Caco-2 (cell line): ENCODE measurements at regions not wholly inside any gene's neighbourhood (a gene's known extent, or its start where the extent isn't known, plus 50 kb on each side); places are given as distances from the start of the nearest gene placed in this dataset.

Experiments
- BruUV-seq: library from RNA; stranded (reverse); fragments of 400-500 nt; replicated peaks from 2 replicates; lab custom pipeline; 2021; lab: Mats Ljungman, UMichigan
- CTCF ChIA-PET: fragments of 300-600 bp; sonication (Branson Sonifier 250); formaldehyde crosslinking; loops from one replicate; lab custom pipeline; 2022; ENCODE audit warnings: antibody characterized with exemption; lab: Charles Lee
- POLR2A ChIA-PET: fragments of 300-600 bp; sonication (Branson Sonifier 250); formaldehyde crosslinking; loops from one replicate; lab custom pipeline; 2022; ENCODE audit warnings: antibody characterized with exemption; lab: Charles Lee
- DNase-seq, 2 experiments: peaks; one replicate each; pipeline versions ENCODE4 v3.0.0 to v3.0.0-alpha.2; 2020 to 2022
- H3K27me3 ChIP-seq: replicated peaks from 2 replicates; pipeline ENCODE4 v1.6.0; 2011; ENCODE audit warnings: low read length; ENCODE audit not compliant: control insufficient read depth, insufficient read depth
- H3K36me3 ChIP-seq: 2 replicates; pipeline ENCODE4 v1.5.1; 2011; ENCODE audit warnings: low read length; ENCODE audit not compliant: control insufficient read depth, insufficient read depth
- H3K4me1 ChIP-seq: fragments of 250-450 bp; sonication (Bioruptor Pico); 2 replicates; pipeline ENCODE4 v1.5.1; 2020; ENCODE audit warnings: mild to moderate bottlenecking
- H3K4me3 ChIP-seq: 2 replicates; pipeline ENCODE4 v1.5.1; 2011; ENCODE audit warnings: low read depth, mild to moderate bottlenecking, control low read depth, low read length
- H3K9me3 ChIP-seq: fragments of 250-450 bp; sonication (Bioruptor Pico); 2 replicates; pipeline ENCODE4 v1.5.1; 2020; ENCODE audit warnings: mild to moderate bottlenecking, moderate library complexity
- H3K27ac Mint-ChIP-seq: one replicate; pipeline ENCODE4 v1.8.0; 2022; ENCODE audit warnings: mixed read lengths; ENCODE audit not compliant: unreplicated experiment
- H3K27me3 Mint-ChIP-seq: one replicate; pipeline ENCODE4 v1.8.0; 2022; ENCODE audit warnings: mixed read lengths; ENCODE audit not compliant: insufficient read depth, unreplicated experiment
- H3K36me3 Mint-ChIP-seq: one replicate; pipeline ENCODE4 v1.8.0; 2022; ENCODE audit warnings: mild to moderate bottlenecking, mixed read lengths; ENCODE audit not compliant: insufficient read depth, unreplicated experiment
- H3K4me1 Mint-ChIP-seq: one replicate; pipeline ENCODE4 v1.8.0; 2022; ENCODE audit warnings: low read depth, mixed read lengths; ENCODE audit not compliant: unreplicated experiment
- H3K4me3 Mint-ChIP-seq: one replicate; pipeline ENCODE4 v1.8.0; 2022; ENCODE audit warnings: mild to moderate bottlenecking, moderate library complexity, mixed read lengths; ENCODE audit not compliant: unreplicated experiment
- H3K9me3 Mint-ChIP-seq: one replicate; pipeline ENCODE4 v1.8.0; 2022; ENCODE audit warnings: mixed read lengths; ENCODE audit not compliant: unreplicated experiment
- intact Hi-C: fragments of 100-400 bp; cut with micrococcal nuclease; formaldehyde crosslinking; loops from one replicate; pipeline ENCODE4 v1.10.0; 2022; ENCODE audit not compliant: unreplicated experiment
- TF ChIP-seq, protein P1 (sequence below), 2 experiments: fragments of 200-600 bp in 1 of 2; IDR thresholded peaks; 1 replicate in 1 of 2; 2 replicates in 1 of 2; pipeline versions ENCODE4 v1.5.1 to v1.8.0; 2011 to 2022; ENCODE audit warnings: antibody characterized with exemption in 1 of 2, control low read depth in 1 of 2, inconsistent platforms in 1 of 2, low read depth in 1 of 2, low read length in 1 of 2, mild to moderate bottlenecking in 1 of 2, moderate library complexity in 1 of 2; ENCODE audit not compliant: insufficient read depth in 1 of 2, severe bottlenecking in 1 of 2, unreplicated experiment in 1 of 2

DNA sequence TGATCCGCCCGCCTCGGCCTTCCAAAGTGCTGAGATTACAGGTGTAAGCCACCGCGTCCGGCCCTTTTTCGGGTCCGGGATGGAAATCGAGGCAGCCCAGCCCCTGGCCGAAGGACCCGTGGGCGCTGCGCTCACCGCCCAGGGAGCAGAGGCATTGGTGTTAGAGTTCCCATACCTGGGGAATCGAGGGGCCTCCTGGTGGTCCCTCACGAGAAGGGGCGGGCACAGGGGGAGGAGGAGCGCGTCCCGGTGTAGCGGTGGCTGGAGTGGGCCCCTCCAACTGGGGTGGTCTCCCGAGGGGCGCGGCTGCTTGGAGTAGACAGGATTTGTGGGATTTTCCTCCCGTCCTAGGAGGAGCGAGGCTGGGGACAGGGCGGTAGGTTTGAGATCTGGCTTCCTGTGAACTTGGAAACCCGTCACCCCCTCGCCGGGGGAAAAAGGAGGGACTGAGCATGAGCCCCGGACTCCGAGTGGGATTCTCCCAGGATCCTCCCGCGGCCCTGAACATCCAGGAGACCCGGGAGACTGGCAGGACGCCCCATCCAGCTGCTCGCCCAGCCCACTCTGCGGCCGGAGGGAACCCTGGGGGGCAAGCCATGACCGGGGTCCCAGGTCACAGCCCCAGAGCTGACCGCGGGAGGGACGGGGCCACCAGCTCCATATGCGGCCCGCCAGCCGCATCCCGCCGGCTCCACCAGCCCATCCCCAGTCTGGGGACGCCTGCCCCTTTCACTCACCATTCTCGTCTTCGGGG is 70.9 kb downstream of the ASCL4 start:
- Mint-ChIP-seq H3K4me3 (no peak overlapping the region), H3K27me3 (peaks cover 2% of the 10 kb centered on the region)
- no peaks in the 10 kb centered on the region for H3K27me3 ChIP-seq

DNA sequence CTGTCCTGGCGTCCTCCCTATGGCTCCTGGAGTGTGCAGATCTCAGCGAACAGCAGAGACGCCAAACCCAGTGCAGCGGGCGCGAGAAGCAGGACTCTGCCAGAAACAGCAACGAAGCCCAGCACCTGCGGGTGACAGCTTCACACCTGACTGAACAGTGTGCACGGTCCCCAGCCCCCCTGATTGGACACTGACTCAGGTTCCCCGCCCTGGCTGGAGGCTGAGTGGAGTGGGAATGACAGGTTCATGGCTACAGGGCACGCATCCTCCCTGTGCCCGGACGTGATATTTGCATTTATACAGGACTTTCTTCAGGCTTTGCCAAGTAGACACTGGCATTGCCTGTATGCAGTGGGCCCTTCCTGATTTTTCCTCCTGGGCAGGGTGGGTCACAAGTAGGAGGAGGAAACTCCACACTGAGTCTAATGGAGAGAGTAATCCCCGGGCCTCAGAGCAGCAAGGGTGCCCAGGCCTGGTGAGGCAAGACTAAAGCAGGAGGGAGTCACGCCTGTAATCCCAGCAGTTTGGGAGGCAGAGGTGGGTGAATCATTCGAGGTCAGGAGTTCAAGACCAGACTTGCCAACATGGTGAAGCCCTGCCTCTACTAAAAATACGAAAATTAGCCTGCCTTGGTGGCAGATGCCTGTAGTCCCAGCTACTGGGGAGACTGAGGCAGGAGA is 71.6 kb downstream of the ASCL4 start:
- H3K27ac Mint-ChIP-seq = no peak overlapping the region
- Histone ChIP-seq H3K4me3 (no peak overlapping the region), H3K27me3 (no peaks in the 10 kb centered on the region), H3K36me3 (no peaks in the 10 kb centered on the region), H3K9me3 (no peaks in the 10 kb centered on the region), H3K4me1 (peaks cover 4% of the 10 kb centered on the region; the same call in 1 of the 2 replicates)
- ChIA-PET POLR2A (no interaction called here), CTCF (no interaction called here)
- peaks cover 18% of the 10 kb centered on the region for H3K9me3 Mint-ChIP-seq
- TF ChIP-seq, protein P1, sequence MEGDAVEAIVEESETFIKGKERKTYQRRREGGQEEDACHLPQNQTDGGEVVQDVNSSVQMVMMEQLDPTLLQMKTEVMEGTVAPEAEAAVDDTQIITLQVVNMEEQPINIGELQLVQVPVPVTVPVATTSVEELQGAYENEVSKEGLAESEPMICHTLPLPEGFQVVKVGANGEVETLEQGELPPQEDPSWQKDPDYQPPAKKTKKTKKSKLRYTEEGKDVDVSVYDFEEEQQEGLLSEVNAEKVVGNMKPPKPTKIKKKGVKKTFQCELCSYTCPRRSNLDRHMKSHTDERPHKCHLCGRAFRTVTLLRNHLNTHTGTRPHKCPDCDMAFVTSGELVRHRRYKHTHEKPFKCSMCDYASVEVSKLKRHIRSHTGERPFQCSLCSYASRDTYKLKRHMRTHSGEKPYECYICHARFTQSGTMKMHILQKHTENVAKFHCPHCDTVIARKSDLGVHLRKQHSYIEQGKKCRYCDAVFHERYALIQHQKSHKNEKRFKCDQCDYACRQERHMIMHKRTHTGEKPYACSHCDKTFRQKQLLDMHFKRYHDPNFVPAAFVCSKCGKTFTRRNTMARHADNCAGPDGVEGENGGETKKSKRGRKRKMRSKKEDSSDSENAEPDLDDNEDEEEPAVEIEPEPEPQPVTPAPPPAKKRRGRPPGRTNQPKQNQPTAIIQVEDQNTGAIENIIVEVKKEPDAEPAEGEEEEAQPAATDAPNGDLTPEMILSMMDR (IDR thresholded peaks at IDR 0.05; ENCODE audit: insufficient read depth in 1 of 2, low read depth in 1 of 2, low read length in 1 of 2, severe bottlenecking in 1 of 2, unreplicated experiment in 1 of 2) = no peak
- H3K27me3 Mint-ChIP-seq = no peaks in the 10 kb centered on the region
- no peak for DNase-seq
- no TSS peak for BruUV-seq
- intact Hi-C loops = no loop called here
- peaks cover 12% of the 10 kb centered on the region for H3K4me1 Mint-ChIP-seq
- H3K4me3 Mint-ChIP-seq = no peak overlapping the region
- no peaks in the 10 kb centered on the region for H3K36me3 Mint-ChIP-seq

More for the DNA sequence above, 70.9 kb downstream of the ASCL4 start:
- H3K9me3 Mint-ChIP-seq = peaks cover 18% of the 10 kb centered on the region
- Histone ChIP-seq H3K9me3 (no peaks in the 10 kb centered on the region), H3K4me3 (no peak overlapping the region), H3K4me1 (peaks cover 4% of the 10 kb centered on the region; the same call in 1 of the 2 replicates), H3K36me3 (no peaks in the 10 kb centered on the region)
- intact Hi-C loops = no loop called here
- DNase-seq = no peak
- H3K36me3 Mint-ChIP-seq = no peaks in the 10 kb centered on the region
- no peak overlapping the region for H3K27ac Mint-ChIP-seq
- ChIA-PET CTCF (no interaction called here), POLR2A (no interaction called here)
- TF ChIP-seq, protein P1 (IDR thresholded peaks at IDR 0.05; ENCODE audit: insufficient read depth in 1 of 2, low read depth in 1 of 2, low read length in 1 of 2, severe bottlenecking in 1 of 2, unreplicated experiment in 1 of 2) = no peak
- H3K4me1 Mint-ChIP-seq = peaks cover 12% of the 10 kb centered on the region
- no TSS peak for BruUV-seq

DNA sequence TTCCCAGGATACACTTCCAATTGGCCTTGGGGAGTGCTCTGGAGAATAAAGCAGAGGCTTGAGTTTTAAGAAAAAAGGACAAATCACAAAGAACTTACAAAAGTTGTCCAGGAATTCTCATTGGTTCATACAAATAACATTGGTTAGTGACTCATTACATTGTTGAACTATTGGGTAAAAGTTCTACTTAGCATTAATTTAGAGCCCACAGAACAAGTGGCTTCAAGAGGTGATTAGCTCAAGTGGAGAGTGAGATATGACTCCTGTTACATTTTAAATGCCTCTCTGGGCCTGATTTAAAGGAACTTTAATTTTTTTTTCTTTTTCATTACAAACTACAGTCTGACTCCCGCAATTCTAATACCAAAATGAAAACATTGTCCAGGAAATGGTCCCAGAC is 72.9 kb downstream of the ASCL4 start:
- no peaks in the 10 kb centered on the region for H3K36me3 Mint-ChIP-seq
- Histone ChIP-seq H3K9me3 (no peaks in the 10 kb centered on the region), H3K4me3 (no peak overlapping the region), H3K27me3 (no peaks in the 10 kb centered on the region), H3K4me1 (peaks cover 4% of the 10 kb centered on the region; the same call in 1 of the 2 replicates), H3K36me3 (no peaks in the 10 kb centered on the region)
- no peak for DNase-seq
- intact Hi-C loops = no loop called here
- H3K27me3 Mint-ChIP-seq = peaks cover 2% of the 10 kb centered on the region
- H3K9me3 Mint-ChIP-seq = peaks cover 18% of the 10 kb centered on the region
- peaks cover 12% of the 10 kb centered on the region for H3K4me1 Mint-ChIP-seq
- CTCF ChIA-PET = no interaction called here
- TF ChIP-seq, protein P1 (IDR thresholded peaks at IDR 0.05; ENCODE audit: insufficient read depth in 1 of 2, low read depth in 1 of 2, low read length in 1 of 2, severe bottlenecking in 1 of 2, unreplicated experiment in 1 of 2) = no peak
- H3K27ac Mint-ChIP-seq = no peak overlapping the region
- no TSS peak for BruUV-seq
- H3K4me3 Mint-ChIP-seq = no peak overlapping the region
- POLR2A ChIA-PET = no interaction called here
